ES-I3 (cell line): ENCODE measurements at regions not wholly inside any gene's neighbourhood (a gene's known extent, or its start where the extent isn't known, plus 50 kb on each side); places are given as distances from the start of the nearest gene placed in this dataset.
"Not testable (repeated sequence)": the region's sequence is repeated elsewhere in the genome, so short reads cannot be mapped to it uniquely, and the experiment has no call there.

Source experiments
- H3K36me3 ChIP-seq: 2 replicates; pipeline ENCODE4 v1.6.1; 2013; ENCODE audit warnings: mild to moderate bottlenecking, low read length, control low read depth, moderate library complexity; ENCODE audit not compliant: insufficient read depth
- H3K4me1 ChIP-seq: 2 replicates; pipeline ENCODE4 v1.6.1; 2013; ENCODE audit warnings: mild to moderate bottlenecking, control low read depth, low read length; ENCODE audit not compliant: insufficient read depth
- H3K9ac ChIP-seq: 2 replicates; pipeline ENCODE4 v1.6.1; 2013; ENCODE audit warnings: low read depth, mild to moderate bottlenecking, low read length, moderate library complexity
- H3K9me3 ChIP-seq: 2 replicates; pipeline ENCODE4 v1.6.1; 2013; ENCODE audit warnings: mild to moderate bottlenecking, low read length, moderate library complexity; ENCODE audit not compliant: control insufficient read depth, insufficient read depth

- no peaks in the 10 kb centered on the region for H3K9me3 ChIP-seq
- no peaks in the 10 kb centered on the region for H3K4me1 ChIP-seq
- H3K36me3 ChIP-seq: no peaks in the 10 kb centered on the region
- no peak overlapping the region for H3K9ac ChIP-seq
These were observed 623.5 kb downstream of the PRR16 start for GRCh38 chr5:121087560-121087959.

- no peak overlapping the region for H3K9ac ChIP-seq
- no peaks in the 10 kb centered on the region for H3K4me1 ChIP-seq
- H3K36me3 ChIP-seq: no peaks in the 10 kb centered on the region
- H3K9me3 ChIP-seq: no peaks in the 10 kb centered on the region
These were observed 624.2 kb downstream of the PRR16 start for GRCh38 chr5:121088341-121088740.

GRCh38 chr5:121090822-121091221 is 626.7 kb downstream of the PRR16 start:
- H3K9me3 ChIP-seq: no peaks in the 10 kb centered on the region
- no peaks in the 10 kb centered on the region for H3K36me3 ChIP-seq
- no peaks in the 10 kb centered on the region for H3K4me1 ChIP-seq
- H3K9ac ChIP-seq: no peak overlapping the region

- Histone ChIP-seq H3K4me1 (no peaks in the 10 kb centered on the region), H3K9me3 (no peaks in the 10 kb centered on the region; the same call in 1 of the 2 replicates), H3K9ac (no peak overlapping the region), H3K36me3 (no peaks in the 10 kb centered on the region)
These were observed 636.8 kb downstream of the PRR16 start for GRCh38 chr5:121100931-121101330.

- no peaks in the 10 kb centered on the region for H3K9me3 ChIP-seq
- no peaks in the 10 kb centered on the region for H3K4me1 ChIP-seq
- H3K36me3 ChIP-seq: no peaks in the 10 kb centered on the region
- no peak overlapping the region for H3K9ac ChIP-seq
These were observed 641.8 kb downstream of the PRR16 start for GRCh38 chr5:121105921-121106320.

GRCh38 chr5:121106721-121107690 is 642.9 kb downstream of the PRR16 start:
- H3K36me3 ChIP-seq, H3K9me3 ChIP-seq, H3K4me1 ChIP-seq, H3K9ac ChIP-seq: not testable (repeated sequence)

GRCh38 chr5:121108725-121109124 is 644.6 kb downstream of the PRR16 start:
- peak overlapping the region; percentile 26; the same call in 1 of the 2 replicates for H3K9ac ChIP-seq
- H3K9me3 ChIP-seq: no peaks in the 10 kb centered on the region
- no peaks in the 10 kb centered on the region for H3K36me3 ChIP-seq
- no peaks in the 10 kb centered on the region for H3K4me1 ChIP-seq

- no peak overlapping the region for H3K9ac ChIP-seq
- no peaks in the 10 kb centered on the region for H3K36me3 ChIP-seq
- H3K9me3 ChIP-seq: no peaks in the 10 kb centered on the region
- no peaks in the 10 kb centered on the region for H3K4me1 ChIP-seq
These were observed 645.7 kb downstream of the PRR16 start for GRCh38 chr5:121109817-121110216.

GRCh38 chr5:121121786-121122185 is 657.7 kb downstream of the PRR16 start:
- Histone ChIP-seq H3K9me3 (no peaks in the 10 kb centered on the region), H3K4me1 (no peaks in the 10 kb centered on the region), H3K9ac (no peak overlapping the region), H3K36me3 (no peaks in the 10 kb centered on the region)

GRCh38 chr5:121138495-121138907 is 674.4 kb downstream of the PRR16 start:
- no peaks in the 10 kb centered on the region for H3K36me3 ChIP-seq

GRCh38 chr5:121138952-121139351 is 674.9 kb downstream of the PRR16 start:
- Histone ChIP-seq H3K9ac (no peak overlapping the region), H3K36me3 (no peaks in the 10 kb centered on the region), H3K4me1 (no peaks in the 10 kb centered on the region), H3K9me3 (no peaks in the 10 kb centered on the region)

More at GRCh38 chr5:121138495-121138907, 674.4 kb downstream of the PRR16 start:
- H3K9me3 ChIP-seq: no peaks in the 10 kb centered on the region
- no peaks in the 10 kb centered on the region for H3K4me1 ChIP-seq
- H3K9ac ChIP-seq: no peak overlapping the region

- Histone ChIP-seq H3K4me1 (no peaks in the 10 kb centered on the region), H3K9ac (no peak overlapping the region), H3K36me3 (no peaks in the 10 kb centered on the region), H3K9me3 (no peaks in the 10 kb centered on the region)
These were observed 680.7 kb downstream of the PRR16 start for GRCh38 chr5:121144764-121145163.

GRCh38 chr5:121151534-121151933 is 687.4 kb downstream of the PRR16 start:
- Histone ChIP-seq H3K4me1 (no peaks in the 10 kb centered on the region; the same call in 1 of the 2 replicates), H3K36me3 (no peaks in the 10 kb centered on the region), H3K9me3 (no peaks in the 10 kb centered on the region), H3K9ac (no peak overlapping the region)

GRCh38 chr5:121152411-121152810 is 688.3 kb downstream of the PRR16 start:
- no peak overlapping the region for H3K9ac ChIP-seq

GRCh38 chr5:121156565-121156964 is 692.5 kb downstream of the PRR16 start:
- no peaks in the 10 kb centered on the region for H3K36me3 ChIP-seq
- H3K4me1 ChIP-seq: no peaks in the 10 kb centered on the region; the same call in 1 of the 2 replicates
- H3K9ac ChIP-seq: no peak overlapping the region
- H3K9me3 ChIP-seq: no peaks in the 10 kb centered on the region

More at GRCh38 chr5:121152411-121152810, 688.3 kb downstream of the PRR16 start:
- Histone ChIP-seq H3K9me3 (no peaks in the 10 kb centered on the region), H3K36me3 (no peaks in the 10 kb centered on the region), H3K4me1 (no peaks in the 10 kb centered on the region; the same call in 1 of the 2 replicates)
